ENCODE measurements at regions not wholly inside any gene's neighbourhood (a gene's known extent, or its start where the extent isn't known, plus 50 kb on each side); places are given as distances from the start of the nearest gene placed in this dataset.

GRCh38 chr22:48352086-48352911 lies 1475.4 kb downstream of the BRD1 start:
- DNase-seq = no peak

GRCh38 chr22:48351376-48352085 lies 1476.1 kb downstream of the BRD1 start:
- DNase-seq = no peak

GRCh38 chr22:48350456-48350855 lies 1477.2 kb downstream of the BRD1 start:
- no peak for DNase-seq

GRCh38 chr22:48348855-48349254 lies 1478.8 kb downstream of the BRD1 start:
- no peak for DNase-seq

GRCh38 chr22:48347311-48347710 lies 1480.4 kb downstream of the BRD1 start:
- no peak for DNase-seq

- DNase-seq = no peak
Measured at GRCh38 chr22:48346911-48347310, 1480.8 kb downstream of the BRD1 start.

DNA sequence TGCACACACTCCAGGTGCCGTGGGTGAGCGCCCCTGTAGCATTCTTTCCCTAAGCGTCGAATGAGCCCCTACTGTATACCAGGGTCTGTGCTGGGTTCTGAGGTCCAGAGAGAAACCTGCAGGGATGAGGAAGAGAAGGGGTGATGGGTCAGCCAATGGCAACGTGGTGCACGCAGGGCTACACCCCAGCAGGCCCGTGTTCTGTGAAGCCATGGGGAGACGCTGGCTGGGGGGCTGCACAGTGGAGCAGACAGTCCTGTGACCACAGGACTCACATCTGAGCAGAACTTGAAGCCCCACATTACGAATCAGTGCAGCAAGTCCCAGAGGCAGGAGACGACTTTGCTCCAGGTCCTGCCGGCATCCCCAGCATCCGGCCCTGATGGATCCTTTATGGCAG lies 1481.4 kb downstream of the BRD1 start:
- DNase-seq = no peak

DNA sequence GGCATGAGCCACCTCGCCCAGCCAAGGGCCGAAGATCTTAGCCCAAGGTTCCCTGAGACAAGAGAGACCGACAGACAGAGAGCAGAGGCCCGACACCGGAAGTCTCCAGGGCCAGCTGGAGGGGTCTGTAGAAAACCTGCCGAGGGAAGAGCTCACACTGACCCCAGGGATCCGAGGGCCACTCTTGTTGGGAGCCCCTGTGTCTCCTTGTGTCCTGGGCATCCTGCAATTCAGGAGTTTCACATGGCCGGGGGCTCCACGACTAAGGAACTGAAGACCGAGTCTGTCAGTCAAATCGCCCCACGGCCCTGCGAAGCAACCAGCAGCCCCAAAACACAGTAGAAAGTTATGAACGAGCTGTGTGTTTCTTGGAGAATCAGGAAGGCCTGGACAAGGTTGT lies 1482.0 kb downstream of the BRD1 start:
- DNase-seq = no peak

- no peak for DNase-seq
Measured at GRCh38 chr22:48343461-48343860, 1484.2 kb downstream of the BRD1 start.

DNA sequence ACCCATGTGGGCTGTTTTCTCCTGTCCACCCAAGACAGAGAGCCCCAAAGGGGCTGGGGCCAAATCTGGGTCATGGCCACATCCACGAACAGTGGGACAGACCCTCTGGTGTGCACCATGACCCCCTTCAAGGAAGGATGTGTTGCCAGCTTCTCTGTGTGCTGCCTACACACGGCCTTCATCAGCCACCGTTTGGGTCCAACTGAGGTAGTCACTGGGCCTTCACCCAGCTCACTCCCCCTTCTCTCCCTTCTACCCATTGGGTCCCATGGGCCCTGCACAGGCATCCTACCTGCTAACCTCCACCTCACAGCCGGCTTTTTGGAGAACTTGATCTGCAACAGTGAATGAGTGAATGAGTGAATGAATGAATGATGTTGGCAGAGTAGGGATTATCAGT lies 1484.9 kb downstream of the BRD1 start:
- no peak for DNase-seq

- no peak for DNase-seq
Measured at GRCh38 chr22:48342016-48342415, 1485.7 kb downstream of the BRD1 start.

GRCh38 chr22:48340727-48341709 lies 1486.7 kb downstream of the BRD1 start:
- no peak for DNase-seq

- no peak for DNase-seq
Measured at GRCh38 chr22:48340191-48340590, 1487.5 kb downstream of the BRD1 start.

DNA sequence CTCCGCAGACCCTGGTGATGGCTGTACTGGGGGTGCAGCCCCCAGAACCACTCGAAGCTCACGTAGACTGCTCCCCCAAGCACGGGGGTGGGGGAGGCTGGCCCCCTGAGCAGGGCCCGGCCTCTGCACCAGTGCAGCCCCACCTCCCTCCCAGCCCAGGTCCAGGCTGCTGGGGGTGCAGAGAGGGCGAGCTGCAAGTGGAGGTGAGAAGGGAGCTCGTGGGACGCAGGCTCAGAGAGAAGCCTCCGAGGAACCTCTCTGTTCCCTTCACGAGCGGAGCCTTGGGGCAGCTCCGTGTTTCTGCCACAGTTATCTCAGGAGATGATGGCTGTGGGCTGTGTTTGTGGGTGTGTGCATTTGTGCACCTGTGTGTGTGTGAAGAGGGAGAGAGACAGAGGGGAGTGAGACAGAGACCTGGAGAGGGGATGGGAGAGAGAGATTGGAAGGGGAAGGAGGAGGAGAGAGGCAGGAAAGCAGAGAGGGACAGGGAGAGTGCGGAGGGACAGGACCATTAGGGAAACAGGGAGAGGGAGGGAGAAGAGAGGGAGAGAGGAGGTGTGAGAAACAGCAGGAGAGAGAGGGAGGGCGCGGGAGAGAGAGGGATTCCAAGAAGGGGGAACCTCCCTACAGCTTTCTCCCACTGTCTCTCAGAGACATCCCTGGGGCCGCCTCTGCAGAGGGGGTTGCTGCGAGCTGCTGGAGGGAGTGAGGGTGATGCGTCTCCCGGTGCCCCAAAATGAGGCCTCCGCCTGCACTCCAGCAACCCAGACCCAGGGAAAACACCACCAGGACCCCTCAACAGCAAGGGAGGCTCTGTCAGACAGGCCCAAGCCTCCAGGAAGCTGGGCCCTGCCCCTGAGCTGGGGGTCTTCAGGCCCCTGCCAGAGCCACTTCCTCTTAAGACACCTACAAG lies 1488.6 kb downstream of the BRD1 start:
- no peak for DNase-seq

DNA sequence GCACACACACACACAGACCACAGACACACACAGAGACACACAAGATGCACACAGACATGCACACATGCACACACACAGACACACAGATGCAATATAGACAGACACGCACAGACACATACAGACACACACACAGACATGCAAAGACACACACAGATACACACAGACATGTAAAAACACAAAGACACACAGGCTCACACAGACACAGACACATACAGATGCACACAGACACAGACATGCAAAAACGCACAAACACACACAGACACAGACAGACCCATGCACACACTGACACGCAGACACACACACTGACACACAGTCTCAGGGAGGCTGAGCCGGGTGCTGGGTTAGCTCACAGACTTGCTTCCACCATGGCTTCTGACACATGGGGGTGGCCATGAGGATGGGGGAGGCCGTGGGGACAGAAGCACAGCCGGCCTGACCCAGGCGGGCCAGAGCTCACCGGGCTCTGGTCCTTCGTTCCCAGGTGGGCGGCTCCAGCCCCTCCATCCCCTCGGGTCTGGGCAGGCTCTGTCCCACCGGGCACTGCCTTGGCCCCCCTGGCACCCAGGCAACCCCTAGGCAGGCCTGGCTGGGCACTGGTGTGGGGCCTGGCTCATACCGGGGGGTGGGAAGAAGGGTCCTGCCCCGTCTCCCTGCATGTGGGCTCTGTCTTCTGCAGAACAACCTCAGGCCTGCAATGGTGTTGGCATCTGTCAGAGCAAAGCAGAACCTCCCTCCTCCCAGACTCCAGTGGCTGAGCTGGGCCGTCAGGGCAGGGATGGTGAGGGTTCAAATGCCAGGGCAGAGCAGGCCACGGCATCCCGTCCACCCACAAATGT lies 1489.5 kb downstream of the BRD1 start:
- no peak for DNase-seq

DNA sequence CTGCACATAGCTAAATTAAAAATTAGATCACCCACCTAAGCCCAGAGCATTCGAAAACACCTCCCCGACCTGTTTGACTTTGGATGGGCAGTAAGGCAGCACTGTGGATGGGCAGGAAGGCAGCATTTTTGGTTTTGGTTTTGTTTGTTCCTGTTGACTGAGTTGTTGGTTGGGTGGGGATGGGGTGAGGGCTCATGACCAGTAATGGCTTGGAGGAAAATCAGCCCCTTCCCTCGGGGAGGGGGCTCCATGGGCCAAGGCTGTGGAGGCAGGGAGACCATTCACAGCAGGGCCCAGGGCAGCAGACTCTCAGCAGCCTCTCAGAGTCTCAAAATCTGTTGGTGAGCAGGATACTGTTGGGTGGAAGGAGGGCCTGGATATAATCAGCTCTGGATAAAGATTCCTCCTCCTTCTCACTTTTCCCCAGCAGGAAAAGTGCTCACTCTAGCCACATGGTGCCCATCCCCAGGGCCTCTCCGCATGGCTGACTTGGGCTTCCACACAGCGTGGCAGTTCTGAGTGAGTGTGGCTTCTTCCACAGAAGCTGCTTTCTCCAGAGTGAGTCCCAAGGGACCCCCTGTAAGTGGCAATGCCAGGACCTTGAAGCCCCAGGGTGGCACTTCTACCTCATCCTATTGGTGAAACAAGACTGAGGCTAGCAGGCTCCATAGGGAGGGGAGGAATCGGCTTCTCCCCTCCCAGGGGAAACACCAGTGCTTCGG lies 1491.2 kb downstream of the BRD1 start:
- no peak for DNase-seq

DNA sequence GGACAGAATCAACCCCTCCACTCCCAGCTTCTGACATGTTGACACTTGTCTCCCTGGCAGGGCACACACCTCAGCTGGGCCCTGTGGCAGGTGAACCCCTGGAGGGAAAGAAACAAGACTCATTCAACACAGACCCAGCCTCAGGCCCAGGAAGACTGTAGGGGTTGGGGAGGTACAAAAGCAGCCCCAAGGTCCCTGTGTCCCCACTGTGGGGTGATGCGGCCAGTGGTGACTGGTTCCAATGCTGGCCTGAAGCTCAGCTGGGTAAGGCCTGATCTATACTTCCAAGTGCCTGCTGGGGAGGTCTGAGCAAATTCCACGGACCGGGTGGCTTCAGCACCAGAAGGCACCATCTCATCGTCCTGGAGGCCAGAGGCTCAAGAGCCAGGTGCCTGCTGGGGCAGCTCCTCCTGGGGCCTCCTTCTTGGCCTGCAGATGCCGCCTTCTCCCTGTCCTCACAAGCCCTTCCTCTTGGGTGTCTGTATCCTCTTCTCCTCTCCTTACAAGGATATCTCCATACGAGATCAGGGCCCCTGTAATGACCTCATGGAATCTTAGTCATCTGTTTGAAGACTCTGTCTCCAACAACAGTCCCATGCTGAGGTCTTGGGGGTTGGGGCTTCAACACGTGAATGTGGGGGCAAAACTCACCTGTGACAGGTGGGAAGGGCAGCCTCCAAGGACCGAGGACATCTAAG lies 1492.1 kb downstream of the BRD1 start:
- DNase-seq = no peak

DNA sequence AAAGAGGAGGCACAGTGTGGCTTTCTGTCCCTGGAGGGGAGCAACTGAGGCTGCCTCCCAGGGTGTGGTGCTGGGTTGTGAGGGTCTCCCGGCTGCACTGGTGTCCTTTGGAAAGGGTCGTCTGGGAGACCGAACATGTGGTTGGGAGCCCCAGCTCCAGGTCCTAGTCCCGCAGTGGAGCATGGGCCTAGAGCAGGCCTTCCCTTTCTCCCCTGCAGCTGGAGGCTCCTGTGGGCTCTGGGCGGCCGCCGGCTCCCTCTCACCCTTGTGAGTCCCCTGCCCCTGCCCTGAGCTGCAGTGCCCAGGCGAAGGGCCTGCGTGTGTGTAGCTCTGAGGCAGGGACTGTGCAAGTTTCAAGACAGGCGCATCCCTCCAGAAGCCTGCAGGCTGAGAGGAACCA lies 1492.7 kb downstream of the BRD1 start:
- no peak for DNase-seq

DNA sequence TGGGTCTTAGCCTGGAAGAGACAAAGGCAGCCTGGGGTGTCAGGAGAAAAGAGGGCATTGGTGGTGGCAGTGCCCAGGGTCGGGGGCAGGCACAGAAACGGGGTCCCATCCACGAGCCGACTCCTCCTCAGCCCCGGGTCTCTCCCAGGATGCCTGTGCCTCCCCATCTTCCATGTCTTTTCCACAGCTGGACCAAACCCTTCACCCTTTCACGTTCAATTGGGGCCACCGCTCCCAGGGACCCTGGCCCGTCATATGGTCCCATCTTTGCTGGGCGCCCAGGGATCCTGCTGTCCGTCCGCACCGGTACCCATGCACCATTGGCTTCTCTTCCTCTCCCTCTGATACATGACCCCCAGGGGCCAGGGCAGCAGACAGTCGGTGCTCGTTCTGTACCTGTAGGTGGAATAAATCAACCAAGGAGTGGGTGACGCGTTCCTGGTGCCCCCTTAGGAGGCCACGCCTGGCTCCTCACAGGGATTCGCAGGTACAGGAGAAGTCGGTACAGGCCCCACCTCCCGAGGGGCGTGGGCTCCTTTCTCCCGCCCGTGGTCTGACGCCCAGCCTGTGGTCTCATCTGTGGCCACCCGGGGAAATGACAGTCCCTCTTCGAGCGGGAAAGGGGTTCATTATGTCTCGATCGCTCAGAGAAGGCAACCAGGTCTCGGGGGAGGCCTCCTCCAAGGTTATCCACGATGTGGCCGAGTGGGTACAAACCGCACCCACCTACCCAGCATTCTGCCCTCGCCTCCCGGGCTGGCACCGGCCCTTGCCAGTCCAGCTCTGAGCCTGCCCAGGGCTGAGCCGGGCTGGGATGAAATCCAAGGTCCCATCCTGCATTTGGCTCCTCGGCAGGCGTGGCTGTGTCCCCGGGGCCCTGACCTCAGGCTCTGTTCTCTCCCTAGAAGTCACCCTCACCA lies 1493.6 kb downstream of the BRD1 start:
- no peak for DNase-seq

Data from amniotic stem cell (primary cell).